RWPE2 (cell line): ENCODE measurements at regions not wholly inside any gene's neighbourhood (a gene's known extent, or its start where the extent isn't known, plus 50 kb on each side); places are given as distances from the start of the nearest gene placed in this dataset.

Experiments
- ATAC-seq: fragments of 200-7000 bp; cut with Tn5 transposase; 3 replicates; pipeline ENCODE4 v1.9.1; 2021; ENCODE audit warnings: low read depth
- DNase-seq: peaks from one replicate; pipeline ENCODE4 v3.0.0-alpha.2; 2020; ENCODE audit warnings: low spot score
- H3K27ac ChIP-seq: fragments of 450-650 bp; 2 replicates; pipeline ENCODE4 v1.5.1; 2017; ENCODE audit warnings: mild to moderate bottlenecking; ENCODE audit not compliant: poor library complexity, severe bottlenecking
- H3K27me3 ChIP-seq: fragments of 250-450 bp; sonication (Bioruptor Pico); 2 replicates; pipeline ENCODE4 v1.5.1; 2021; ENCODE audit warnings: mild to moderate bottlenecking, moderate library complexity; ENCODE audit not compliant: insufficient read depth, poor library complexity, severe bottlenecking
- H3K36me3 ChIP-seq: fragments of 250-450 bp; sonication (Bioruptor Pico); 2 replicates; pipeline ENCODE4 v1.5.1; 2020; ENCODE audit warnings: low read depth, mild to moderate bottlenecking, moderate library complexity
- H3K4me1 ChIP-seq: fragments of 250-450 bp; sonication (Bioruptor Pico); 2 replicates; pipeline ENCODE4 v1.5.1; 2021; ENCODE audit warnings: mild to moderate bottlenecking, moderate library complexity; ENCODE audit not compliant: insufficient read depth, poor library complexity, severe bottlenecking
- H3K4me3 ChIP-seq: fragments of 250-450 bp; sonication (Bioruptor Pico); 2 replicates; pipeline ENCODE4 v1.5.1; 2021; ENCODE audit warnings: mild to moderate bottlenecking, moderate library complexity; ENCODE audit not compliant: severe bottlenecking
- H3K9me3 ChIP-seq: fragments of 250-450 bp; sonication (Bioruptor Pico); 2 replicates; pipeline ENCODE4 v1.5.1; 2021; ENCODE audit warnings: mild to moderate bottlenecking, moderate library complexity; ENCODE audit not compliant: severe bottlenecking
- CTCF ChIP-seq: fragments of 450-650 bp; IDR thresholded peaks from one replicate; pipeline ENCODE4 v1.5.1; 2017; ENCODE audit warnings: mild to moderate bottlenecking, moderate library complexity; ENCODE audit not compliant: poor library complexity, severe bottlenecking

DNA sequence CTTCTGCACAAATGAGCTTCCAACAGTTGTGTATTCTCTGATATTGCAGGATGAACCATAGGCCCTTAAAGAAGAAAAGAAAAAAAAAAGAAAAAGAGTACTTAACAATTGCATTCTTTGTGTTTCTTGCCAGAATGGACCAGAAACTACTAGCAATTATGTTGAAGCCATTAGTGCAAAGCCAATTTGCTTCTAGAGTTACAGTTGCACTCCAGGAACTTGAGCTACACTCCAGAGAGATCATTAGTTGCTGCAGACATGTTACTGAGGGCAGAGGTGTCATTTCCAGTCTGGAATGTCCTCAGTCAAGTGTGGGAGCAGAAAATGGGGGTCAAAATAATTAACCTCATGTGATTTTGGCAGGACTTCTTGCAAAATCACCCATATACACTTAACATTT, 85.6 kb upstream of the CCL2 start:
- Histone ChIP-seq H3K9me3 (no peaks in the 10 kb centered on the region), H3K4me3 (no peak overlapping the region), H3K36me3 (no peaks in the 10 kb centered on the region), H3K27ac (no peak overlapping the region), H3K4me1 (no peaks in the 10 kb centered on the region), H3K27me3 (no peaks in the 10 kb centered on the region)
- DNase-seq = no peak
- no peak for TF ChIP-seq CTCF
- no peak for ATAC-seq

DNA sequence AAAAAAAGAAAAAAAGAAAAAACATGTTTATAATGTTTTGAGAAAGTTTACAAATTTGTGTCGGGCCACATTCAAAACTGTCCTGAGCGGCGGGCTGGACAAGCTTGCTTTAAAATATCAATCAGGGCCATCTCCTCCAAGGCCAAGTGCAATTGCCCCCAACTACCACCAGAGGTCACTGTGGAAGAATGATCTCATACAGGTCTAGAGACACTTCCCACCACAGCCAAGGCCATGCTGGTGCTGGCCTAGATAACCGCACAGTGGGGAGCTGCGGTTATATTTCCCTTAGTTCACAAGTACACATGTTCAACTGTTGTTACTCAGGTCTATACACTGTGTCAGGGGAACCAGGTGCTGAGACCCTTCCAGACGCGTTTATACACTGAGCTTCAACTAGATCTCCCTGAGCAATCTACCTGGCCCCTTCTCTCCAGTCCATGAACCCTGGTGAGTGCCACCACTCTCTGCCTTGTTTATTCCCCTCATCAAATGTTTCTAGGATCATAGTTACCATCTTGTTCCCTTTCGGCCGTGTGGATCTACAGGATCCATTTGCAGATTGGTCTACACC, 83.8 kb upstream of the CCL2 start:
- peak; percentile 78 for TF ChIP-seq CTCF

GRCh38 chr17:34172390-34172918, 82.6 kb upstream of the CCL2 start:
- no peak for TF ChIP-seq CTCF
- Histone ChIP-seq H3K27ac (no peak overlapping the region), H3K4me1 (no peaks in the 10 kb centered on the region), H3K9me3 (no peaks in the 10 kb centered on the region), H3K4me3 (no peak overlapping the region), H3K36me3 (no peaks in the 10 kb centered on the region), H3K27me3 (no peaks in the 10 kb centered on the region)
- ATAC-seq = no peak
- DNase-seq = no peak

More for the DNA sequence above, 83.8 kb upstream of the CCL2 start:
- H3K36me3 ChIP-seq = no peaks in the 10 kb centered on the region
- H3K9me3 ChIP-seq = no peaks in the 10 kb centered on the region
- H3K4me3 ChIP-seq = no peak overlapping the region
- no peak overlapping the region for H3K27ac ChIP-seq
- ATAC-seq (peak; percentile 73), DNase-seq (no peak)
- no peaks in the 10 kb centered on the region for H3K4me1 ChIP-seq
- H3K27me3 ChIP-seq = no peaks in the 10 kb centered on the region

GRCh38 chr17:34173241-34173640, 81.8 kb upstream of the CCL2 start:
- Histone ChIP-seq H3K27me3 (peaks cover 3% of the 10 kb centered on the region), H3K4me1 (no peaks in the 10 kb centered on the region), H3K4me3 (no peak overlapping the region), H3K9me3 (no peaks in the 10 kb centered on the region), H3K27ac (no peak overlapping the region), H3K36me3 (no peaks in the 10 kb centered on the region)
- TF ChIP-seq CTCF = no peak
- ATAC-seq (no peak), DNase-seq (no peak)

GRCh38 chr17:34174496-34174895, 80.6 kb upstream of the CCL2 start:
- Histone ChIP-seq H3K27me3 (peaks cover 7% of the 10 kb centered on the region), H3K36me3 (no peaks in the 10 kb centered on the region), H3K4me3 (no peak overlapping the region), H3K27ac (no peak overlapping the region), H3K4me1 (no peaks in the 10 kb centered on the region), H3K9me3 (no peaks in the 10 kb centered on the region)
- ATAC-seq (no peak), DNase-seq (no peak)
- TF ChIP-seq CTCF = no peak
